ENCODE measurements at regions not wholly inside any gene's neighbourhood (a gene's known extent, or its start where the extent isn't known, plus 50 kb on each side); places are given as distances from the start of the nearest gene placed in this dataset.

DNA sequence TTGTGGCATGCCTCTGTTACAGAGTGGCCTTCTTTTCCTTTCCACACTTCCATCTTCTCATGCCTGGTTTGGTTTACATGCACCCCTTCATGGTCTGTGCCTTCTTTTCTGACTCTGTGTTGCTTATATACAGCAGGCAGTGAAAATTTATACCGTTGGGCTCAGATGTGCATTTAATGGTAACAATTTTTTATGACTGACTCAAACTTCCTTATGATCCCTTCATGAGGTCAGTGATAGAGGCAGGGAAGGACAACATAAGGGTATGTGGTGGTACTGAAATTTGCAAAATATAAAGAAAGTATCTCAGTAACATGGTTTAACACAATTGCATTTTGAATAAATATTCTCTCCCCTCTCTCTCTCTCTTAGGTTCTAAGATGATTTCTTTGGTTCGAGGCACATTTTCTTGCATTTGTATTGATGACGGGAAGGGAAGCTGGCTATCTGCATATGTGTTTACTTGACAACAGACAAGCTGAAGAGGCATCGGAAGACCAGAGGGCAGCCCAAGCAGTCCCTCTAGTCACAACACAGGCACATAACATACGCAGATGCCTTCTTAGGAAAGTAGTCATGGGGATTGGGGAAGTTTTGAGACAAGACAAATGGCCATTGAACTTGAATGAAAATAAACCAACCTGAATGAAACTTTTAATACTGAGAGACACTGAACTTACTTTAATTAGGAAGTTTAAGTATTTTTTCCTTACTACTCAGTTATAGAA lies 163.3 kb upstream of the LEF1 start:
- no peak for DNase-seq (ENCODE audit: low read depth)

DNA sequence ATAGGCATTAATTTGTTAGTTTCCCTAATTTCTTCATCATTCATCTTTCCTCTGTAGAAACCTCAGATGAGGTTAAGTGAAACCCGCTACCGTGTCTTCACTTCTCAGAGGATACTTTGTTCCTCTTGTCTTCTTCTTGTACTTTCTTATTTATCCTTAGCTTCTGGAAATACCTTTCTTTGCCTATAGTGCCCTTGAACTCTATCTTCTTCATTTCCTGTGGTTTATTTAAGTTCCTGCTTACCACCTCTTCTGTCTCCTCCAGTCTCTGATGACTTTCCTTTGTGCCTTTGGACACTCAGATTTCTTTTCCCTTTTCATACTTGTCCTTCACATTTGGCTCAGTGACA lies 159.6 kb upstream of the LEF1 start:
- DNase-seq (ENCODE audit: low read depth): no peak

DNA sequence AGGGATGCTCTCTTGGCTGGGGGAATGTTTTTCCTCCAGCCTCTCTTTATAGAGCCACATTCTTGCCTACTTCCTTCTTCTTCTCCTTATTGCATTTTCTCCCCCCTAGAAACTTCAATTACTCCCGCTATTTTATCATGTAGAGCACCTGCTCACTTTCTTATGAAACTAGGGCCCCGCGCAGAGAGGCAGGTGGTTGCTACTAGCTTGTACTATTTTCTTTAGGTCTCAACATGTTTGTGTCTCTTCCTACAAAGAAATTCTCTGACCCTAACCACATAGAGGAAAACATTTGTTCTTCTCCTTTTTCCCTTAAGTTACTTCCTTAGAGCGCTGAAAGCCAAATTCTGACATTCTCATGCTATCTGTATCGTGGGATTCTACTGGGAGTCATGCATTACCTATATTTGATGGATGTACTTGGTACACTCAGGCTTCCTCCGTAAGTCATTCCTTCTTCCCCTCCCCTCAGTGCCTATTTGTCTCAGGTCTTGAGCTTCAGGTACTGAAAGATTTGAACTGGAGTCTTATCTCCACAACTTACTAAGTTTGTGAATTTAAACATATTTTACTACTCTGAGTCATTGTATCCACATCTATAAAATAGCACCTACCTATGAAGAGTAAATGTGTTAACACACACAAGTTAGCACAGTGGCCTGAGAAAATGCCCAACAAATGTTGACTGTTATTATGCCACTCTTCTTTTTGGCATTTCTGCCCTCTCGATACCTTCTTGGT lies 159.1 kb upstream of the LEF1 start:
- no peak for DNase-seq (ENCODE audit: low read depth)

DNA sequence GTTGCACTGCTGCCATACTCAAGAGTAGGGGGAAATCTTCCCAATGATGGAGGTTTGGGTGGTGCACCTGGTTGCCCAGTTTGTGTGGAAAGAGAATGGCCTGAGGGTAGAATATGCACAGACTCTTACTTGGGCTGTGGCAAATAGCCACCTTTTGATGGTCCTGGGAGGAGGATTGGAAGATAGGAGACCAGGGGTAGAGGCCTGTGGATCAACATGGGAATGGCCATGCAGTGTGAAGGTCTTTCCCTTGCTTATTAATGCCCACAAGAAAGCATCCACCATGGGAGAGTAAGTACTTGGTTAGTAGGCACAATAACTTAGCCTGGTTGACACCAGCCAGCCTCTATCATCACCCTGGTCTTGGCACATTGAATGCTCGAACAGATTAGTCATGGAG lies 156.8 kb upstream of the LEF1 start:
- DNase-seq (ENCODE audit: low read depth): no peak

DNA sequence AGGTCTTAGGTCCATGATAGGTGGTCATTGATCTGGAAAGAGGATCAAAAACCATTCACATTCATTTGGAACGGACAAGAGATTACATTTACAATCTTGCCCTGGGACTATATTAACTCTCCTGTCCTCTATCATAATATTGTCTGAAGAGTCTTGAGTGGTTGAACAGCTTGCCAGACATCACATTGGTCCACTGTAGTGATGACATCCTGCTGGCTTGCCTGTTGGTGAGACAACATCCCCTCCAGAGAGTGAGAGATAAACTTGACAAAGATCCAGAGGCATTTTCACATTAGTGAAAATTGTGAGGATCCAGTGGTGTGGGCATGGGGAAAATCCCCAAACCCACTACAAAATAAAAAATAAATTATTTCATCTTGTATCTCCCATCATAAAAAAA lies 155.7 kb upstream of the LEF1 start:
- DNase-seq (ENCODE audit: low read depth): no peak

DNA sequence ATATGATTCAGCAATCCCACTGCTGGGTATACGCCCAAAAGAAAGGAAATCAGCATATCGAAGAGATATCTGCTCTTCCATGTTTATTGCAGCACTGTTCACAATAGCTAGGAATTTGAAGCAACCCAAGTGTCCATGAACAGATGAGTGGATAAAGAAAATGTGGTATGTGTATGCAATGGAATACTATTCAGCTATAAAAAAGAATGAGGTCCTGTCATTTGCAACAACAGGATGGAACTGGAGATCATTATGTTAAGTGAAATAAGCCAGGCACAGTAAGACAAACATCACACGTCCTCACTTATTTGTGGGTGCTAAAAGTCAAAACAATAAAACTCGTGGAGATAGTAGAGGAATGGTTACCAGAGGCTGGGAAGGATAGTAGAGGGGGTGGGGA lies 153.8 kb upstream of the LEF1 start:
- DNase-seq (ENCODE audit: low read depth): no peak

DNA sequence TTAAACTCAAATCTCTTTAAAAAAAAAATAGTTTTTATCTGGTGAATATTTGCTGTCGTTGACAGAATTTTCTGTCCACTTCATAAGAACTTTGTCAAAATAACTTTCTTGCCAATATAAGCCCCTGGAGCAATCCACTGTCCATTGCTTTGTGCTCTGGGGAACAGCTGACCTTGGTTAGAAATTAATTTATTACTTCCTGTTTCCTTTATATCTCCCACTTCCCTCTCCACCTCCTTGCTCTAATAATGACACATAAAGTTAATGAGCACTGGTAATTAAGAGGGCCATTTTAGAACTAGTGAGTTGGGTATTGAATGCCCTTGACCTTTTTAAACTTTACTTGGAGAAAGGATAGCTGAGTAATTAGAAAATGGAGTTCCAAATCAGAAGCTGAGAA lies 151.3 kb upstream of the LEF1 start:
- DNase-seq (ENCODE audit: low read depth): no peak

DNA sequence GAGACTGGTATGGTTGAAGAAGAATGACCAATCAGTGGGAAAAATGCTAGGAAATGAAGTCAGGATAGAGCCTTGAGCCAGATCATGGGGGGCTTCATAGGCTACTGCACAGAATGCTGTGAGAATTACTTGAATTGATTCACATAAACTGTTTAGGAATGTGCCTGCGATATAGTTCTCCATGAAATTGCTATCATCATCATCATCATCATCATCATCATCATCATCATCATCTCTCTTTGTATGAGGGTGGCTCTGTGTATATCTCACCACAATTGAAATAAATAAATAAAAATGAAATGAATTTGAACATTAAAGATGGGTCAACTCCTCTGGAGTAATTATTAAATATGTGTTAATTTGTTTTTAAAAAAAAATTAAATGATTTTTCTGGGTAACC lies 148.6 kb upstream of the LEF1 start:
- no peak for DNase-seq (ENCODE audit: low read depth)

DNA sequence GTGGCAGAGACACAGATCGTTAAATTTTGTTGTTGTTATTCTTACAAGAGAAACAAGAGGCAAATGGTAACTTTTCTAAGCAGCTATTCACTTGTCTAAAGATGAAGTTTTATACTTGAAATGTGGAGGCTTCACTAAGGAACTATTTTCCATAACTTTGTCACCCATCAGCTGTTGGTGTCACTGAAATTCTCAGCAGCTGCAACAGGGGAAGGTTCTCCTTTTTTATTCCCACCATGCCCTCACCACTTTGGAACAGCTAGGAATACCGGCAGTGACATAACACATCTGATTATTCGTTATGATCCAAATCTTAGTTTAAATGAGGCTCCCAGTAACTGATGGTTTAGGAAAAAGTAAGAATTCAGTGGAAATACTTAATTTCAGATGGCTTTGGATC lies 147.0 kb upstream of the LEF1 start:
- DNase-seq (ENCODE audit: low read depth): no peak

DNA sequence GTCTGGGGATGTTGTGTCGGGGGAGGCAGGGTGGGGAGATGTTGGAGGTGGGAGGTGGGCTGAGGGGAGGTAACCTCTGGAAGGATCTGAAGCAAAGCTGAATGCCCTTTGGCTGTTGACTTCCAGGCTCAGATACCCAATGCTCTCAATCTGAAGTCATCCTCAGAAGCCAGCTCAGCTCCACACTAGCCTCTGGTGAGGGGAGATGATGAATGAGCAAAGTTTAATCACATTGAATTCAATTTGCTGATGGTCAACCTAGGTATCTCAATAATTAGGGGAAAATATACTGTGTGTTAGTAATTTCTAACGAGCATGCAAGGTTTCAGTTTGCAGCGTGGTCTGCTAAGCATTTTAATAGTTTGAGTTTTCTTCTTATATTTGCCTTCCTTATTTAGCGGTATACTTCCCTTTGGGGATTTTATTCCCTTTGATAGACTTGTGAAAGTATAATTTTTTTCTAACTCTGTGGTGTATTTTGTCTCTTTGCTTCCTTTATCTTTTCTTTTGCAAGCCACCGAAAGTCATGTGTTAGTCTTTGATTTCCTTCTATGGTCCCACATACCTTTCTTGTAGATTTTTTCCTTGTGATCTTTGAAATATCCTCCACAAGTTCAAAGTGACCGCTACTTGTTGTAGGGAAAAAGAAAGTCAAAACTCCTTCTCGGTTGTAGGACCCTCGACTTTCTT lies 146.3 kb upstream of the LEF1 start:
- DNase-seq (ENCODE audit: low read depth): no peak

DNA sequence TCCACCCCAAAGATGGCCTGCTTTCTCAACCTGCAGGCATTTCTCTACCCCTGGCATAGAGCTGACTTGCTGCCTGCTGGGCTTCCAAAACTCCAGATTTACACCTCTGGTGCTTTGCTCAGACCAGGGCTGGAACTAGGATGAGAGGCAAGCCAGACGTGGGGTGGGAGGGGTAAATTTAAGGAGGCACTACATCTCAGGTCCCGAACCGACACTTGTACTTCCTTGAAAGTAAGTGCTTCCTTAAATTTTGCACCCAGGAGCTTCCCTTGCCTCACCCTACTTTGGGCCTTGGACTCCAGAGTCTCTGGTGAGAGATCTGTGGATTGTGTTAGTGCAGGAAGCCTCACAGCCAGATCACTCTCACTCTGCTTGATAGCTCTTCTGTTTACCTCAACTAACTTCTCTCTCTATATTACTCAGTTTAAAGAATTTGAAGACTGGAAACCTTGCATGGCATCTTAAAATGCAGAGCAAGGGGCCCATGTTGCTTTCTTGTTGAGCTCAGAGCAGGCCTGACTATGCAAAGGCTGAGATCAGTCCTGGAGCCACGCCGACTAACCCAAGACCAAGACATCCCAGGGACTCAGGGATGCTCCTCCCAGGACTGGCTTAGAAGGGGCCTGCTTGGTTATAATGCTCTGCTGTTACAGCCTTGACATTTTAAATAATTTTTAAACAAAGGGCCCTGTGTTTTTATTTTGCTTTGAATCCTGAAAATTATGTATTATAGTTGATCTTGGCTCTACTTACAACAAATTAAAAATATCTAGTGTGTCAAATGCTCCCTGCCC lies 145.0 kb upstream of the LEF1 start:
- DNase-seq (ENCODE audit: low read depth): no peak

DNA sequence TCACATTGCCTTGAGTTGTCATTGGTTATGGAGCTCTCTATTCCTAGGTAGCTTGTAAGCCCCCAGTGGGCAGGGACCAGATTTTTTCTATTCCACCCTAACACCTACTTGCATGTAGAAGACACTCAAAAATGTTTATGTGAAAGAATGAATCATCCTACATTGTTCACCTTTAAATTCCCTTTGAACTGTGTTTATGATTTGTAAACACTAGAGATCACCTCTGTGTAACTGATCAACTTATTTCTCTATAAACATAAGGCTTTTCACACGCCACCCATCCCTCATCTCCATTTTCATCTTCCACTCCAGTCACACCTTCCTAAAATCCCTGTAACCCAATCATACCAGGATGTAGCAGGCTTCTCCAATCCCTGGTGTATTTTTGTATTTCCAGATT lies 142.6 kb upstream of the LEF1 start:
- DNase-seq (ENCODE audit: low read depth): no peak

DNA sequence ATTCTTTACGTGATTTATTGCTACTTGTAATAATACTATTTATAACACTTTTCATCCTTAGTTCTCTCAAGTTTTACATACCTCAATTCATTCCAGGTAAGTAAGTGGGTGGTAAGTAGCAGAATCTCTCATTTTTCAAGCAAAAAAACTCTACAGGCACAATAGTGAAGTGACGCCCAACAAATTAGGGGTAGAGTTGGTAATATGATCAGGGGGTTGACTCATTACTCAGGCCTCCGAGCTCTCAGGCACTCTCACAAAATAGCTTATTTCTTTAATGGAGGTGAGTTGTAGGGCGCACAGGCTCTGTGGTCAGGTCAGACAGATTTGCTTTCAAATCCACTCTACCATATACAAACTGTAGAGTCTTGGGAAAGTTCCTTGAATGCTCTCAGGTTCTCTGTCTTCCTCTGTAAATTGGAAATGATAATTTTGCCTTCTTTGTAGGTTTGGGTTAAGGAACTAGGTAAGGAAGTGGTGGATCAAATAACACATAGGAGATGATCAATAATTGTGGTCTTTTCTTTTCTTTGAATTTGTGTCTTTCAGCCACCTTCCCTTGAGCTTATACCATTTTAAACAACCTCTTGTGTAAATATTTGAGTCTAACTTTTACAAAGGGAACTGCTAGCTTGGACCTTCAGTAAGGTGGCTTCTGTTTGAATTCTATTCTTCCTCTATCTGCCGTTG lies 134.9 kb upstream of the LEF1 start:
- peak; percentile 2 for DNase-seq (ENCODE audit: low read depth)

DNA sequence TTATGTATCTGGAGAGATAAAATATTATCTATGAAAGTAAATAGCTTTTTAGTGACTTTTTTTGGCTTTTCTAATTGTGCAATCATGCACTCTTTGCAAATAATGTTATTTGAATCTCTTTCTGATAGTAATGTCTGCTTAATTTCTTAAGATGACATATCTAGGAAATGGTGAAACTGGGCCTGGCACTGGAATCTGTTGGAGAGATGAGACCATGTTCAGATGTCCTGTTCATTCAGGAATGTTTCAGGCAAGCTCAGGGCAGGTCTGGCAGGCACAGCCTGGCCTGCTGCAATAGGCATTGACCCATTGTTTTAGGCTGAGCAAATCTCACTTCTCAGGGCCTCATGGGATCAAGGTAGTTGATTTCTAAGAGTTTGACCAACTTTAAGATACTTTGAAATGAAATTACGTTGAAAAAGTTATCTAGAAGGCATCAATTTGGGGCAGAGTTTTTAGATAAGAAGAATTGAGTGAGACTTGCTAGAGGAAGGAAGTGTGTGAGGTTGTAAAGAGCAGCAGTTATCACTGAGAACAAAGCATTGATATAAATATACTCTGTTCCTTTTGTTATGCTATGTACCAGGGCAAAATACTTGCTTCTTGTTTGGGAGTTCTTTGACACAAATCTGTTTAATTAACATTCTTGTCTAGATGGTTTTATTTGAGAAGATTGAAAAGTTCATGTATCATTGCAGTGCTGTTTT lies 133.0 kb upstream of the LEF1 start:
- DNase-seq (ENCODE audit: low read depth): no peak

DNA sequence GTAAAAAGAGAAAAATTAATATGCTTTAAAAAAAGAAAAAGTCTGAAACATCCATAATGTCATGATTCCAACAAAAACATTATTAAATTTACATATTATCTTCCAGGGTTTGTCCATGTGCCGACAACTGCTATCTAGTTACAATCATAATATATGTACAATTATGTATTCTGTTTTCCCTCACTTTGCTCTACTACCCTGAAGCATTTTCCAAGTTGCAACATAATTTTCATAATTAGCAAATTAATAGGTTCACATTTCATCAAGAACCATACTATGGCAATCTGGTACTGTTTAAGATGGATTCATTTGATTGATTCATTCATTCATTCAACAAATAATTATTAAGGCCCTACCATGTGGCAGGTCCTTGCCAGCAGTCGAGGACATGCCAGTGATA lies 128.9 kb upstream of the LEF1 start:
- DNase-seq (ENCODE audit: low read depth): no peak

DNA sequence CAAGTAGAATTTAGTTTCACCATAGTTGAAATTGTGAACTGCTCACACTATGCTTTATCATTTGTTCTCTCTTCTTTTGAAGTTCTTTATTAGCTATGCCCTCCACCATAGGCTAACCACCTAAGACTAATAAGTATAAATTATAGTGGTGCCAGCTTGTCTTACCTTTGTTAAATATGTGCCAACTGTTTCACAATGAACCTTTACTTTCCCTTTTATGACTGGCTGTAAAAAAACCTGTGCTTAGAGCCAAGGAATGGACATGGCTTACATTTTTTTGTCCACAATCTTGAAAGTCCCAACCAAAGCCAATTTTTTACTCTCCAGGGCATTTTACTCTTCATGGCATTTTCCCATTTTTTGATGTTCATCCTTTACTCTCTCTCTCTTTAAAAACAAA lies 123.5 kb upstream of the LEF1 start:
- DNase-seq (ENCODE audit: low read depth): no peak

DNA sequence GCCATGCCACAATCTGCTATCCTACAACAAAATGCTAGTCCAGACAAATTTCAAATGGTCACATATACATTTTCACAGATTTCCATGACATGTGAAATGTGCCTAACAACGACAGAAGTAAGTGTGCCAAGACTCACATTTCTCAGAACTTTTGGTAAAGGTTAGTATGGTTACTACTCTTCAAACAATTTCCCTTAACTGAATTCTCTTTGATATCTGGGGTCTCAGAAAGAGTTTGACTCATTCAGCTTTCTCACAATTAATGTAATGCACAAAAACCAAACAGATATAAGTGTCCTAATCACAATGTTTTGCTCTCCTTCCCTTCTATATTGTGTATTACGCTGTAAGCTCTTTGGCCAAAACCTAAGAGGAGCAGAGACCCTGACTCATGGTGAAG lies 122.4 kb upstream of the LEF1 start:
- no peak for DNase-seq (ENCODE audit: low read depth)

DNA sequence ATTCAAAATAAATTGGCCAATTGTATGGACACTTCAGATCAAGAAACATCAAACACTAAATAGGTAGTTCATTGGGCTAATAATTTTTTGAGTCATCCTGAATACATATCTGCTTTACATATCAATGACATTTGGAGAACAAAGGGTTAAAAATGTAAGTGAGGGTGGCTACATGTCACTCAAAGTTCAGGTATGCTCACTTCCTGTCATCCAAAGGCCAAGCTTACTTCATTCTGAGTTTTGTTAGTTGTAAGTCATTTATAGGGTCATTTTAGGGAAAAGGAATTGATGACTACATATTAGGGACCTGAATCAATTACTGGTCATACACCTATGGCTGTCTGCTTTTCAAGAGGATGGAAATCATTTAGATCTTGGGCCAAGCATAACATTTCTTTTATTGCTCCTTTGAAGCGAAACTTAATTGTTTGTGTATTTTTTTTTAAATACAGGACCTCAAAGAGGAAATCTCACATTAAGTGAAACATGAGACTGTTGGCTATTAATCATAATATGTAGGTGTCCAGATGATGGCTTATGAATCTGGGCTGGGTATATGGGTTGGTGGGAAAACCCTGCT lies 119.2 kb upstream of the LEF1 start:
- DNase-seq (ENCODE audit: low read depth): no peak

DNA sequence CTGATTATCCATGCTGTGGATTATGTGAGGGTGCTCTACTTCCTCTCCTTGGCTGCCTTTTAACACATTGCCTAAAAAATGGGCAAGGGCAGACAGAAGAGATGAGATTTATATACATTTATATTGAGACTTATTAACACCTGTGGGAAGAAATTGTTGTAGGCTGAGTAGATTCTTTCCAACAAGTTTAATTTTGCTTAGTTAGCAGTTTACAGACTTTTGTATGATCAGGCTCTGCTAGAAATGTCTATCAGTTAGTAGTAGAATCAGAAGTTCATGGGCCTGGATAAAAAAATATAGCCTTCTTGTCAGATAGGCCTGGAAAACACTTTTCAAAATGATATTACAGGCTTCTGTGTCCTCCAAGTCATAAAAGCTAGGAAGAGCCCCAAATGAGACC lies 111.3 kb upstream of the LEF1 start:
- no peak for DNase-seq (ENCODE audit: low read depth)

DNA sequence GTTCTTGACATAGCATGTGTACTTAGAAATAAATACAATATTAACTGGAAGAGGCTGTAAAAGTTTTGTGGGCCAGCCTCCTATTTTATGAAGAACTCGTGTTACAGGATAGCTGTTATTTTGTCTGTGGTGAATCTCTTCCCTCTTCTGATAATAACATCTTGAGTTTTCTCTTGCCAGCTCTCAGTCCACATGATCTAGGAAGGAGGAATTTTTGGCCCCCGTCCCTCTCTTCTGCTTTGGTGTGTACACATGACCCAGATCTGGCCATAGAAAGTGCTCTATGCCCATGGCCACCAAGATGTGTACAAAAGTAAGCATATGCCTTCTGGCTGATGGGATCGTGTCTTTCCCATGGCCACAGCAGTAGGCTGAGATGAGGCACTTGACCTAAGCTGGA lies 108.0 kb upstream of the LEF1 start:
- DNase-seq (ENCODE audit: low read depth): no peak

DNA sequence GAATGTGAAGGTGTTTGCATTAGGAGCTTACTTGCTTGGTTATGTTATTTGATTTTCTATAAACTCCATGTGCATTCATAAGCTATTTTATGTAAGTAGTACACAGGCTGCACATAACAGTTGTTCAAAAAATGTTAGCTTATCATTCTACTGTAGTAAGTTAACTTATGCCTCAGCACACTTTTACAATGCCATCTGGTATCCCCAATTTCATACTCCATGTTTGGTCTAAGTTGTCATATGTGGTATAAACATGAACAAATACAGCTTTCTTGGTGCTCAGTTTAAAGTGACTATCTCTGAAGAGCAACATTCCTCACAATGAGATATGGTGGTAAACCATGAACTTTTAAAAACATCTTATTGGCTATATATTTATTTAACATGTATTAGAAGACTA lies 104.3 kb upstream of the LEF1 start:
- no peak for DNase-seq (ENCODE audit: low read depth)

Measured in EH (cell line).